HG03457 (cell line): ENCODE measurements at regions not wholly inside any gene's neighbourhood (a gene's known extent, or its start where the extent isn't known, plus 50 kb on each side); places are given as distances from the start of the nearest gene placed in this dataset.
"Not testable (repeated sequence)": the region's sequence is repeated elsewhere in the genome, so short reads cannot be mapped to it uniquely, and the experiment has no call there.

Experiments
- ATAC-seq: cut with Tn5 transposase; IDR thresholded peaks from one replicate; pipeline ENCODE4 v1.9.1; 2021; ENCODE audit warnings: moderate number of reproducible peaks; ENCODE audit not compliant: unreplicated experiment

DNA sequence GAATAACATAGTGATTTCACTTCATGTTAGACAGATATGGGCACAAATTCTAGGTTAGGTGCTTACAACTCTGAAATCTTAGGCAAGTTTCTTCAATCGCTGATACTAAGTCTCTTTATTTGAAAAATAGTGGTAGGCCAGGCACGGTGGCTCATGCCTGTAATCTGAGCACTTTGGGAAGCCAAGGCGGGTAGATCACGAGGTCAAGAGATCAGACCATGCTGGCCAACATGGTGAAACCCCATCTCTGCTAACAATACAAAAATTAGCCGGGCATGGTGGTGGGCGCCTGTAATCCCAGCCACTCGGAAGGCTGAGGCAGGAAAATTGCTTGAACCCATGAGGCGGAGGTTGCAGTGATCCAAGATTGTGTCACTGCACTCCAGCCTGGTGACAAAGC, 729.4 kb downstream of the METTL15 start:
- no peak for ATAC-seq

DNA sequence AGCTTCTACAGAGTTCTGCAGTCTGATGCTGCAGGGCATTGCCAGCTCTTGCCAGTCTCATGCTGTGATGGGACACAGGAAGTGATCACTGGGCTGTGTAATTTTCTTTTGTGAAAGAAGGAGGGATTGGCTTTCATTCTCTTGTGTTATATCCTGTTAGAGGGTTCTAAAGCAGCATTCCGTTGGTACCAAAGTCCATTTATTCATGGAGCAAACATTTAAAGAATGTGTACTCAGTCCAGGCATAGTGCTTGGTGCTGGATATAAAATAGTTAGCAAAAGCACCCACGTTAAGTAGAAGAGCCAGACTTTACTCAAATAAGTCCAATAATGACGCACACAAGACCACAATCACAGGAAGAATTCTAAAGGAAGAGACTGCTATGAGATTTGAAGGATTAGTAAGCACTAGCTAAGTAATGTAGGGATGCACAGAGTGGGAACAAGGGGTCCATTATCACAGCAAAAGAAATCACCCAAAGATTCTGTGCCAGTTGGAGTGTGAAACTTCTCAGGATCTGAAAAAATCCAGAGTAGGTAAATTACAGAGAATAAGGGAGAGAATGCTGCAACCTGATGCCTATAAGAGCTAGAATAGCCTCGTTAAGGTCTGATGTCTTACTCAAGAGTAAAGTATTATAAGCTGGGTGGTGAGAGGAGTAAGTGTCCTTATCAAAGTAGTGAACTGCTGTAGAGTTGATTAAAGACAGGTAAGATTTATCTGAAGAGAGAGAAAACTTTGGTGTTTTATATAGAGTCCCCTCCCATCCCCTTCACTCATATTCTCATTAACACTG, 728.3 kb downstream of the METTL15 start:
- ATAC-seq, result no peak

DNA sequence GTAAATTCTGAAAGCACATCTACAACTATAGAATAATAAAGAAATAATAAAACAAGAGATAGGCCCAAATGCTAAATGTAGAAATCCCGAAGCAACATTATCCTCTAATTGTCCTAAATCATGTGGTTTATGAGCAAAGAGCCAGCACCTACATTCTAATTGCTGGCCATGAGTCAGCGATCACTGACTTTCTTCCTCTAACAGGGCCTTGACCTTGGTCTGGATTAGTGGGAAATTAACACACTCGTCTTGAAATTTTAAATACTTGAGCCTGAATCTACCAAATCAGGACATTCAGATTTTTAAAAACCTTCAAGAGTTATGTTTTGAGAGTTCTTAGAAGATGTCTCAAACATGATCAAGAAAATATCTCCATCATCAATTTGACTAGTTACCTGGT, 727.6 kb downstream of the METTL15 start:
- no peak for ATAC-seq

DNA sequence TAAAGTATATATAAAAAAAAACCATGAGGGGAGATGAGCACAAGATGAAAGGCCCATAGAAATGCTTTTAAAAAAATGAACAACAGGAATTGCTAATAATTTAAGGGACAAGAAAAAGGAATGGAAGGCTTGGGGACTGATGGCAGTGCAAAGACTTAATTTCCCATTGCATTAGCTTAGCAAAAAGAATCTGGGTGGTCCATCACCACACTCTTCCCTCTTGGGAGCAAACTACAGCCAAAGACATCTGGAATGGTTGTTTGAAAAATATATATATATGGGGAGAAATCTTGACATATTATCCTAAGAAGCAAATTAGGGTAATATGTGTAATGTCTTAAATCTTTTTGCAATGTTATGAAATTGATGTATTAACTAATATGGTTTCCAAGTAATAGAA, 727.1 kb downstream of the METTL15 start:
- ATAC-seq, result no peak

DNA sequence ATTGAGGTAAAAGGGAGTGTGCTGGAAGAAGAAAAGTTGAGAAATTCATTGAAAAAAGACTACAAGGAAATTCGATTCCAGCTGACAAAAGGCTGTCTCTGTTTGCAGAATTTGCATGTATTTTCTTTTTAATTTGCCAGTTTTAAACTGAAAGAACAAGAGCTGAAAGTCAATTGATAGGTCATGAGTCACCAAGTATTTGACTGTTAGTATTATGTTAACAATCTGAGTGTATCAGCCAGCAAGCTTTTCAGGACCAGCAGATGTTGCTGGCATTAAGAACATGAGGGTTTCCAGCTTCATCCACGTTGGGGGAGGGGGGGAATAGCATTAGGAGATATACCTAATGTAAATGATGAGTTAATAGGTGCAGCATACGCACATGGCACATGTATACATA, 726.7 kb downstream of the METTL15 start:
- no peak for ATAC-seq

DNA sequence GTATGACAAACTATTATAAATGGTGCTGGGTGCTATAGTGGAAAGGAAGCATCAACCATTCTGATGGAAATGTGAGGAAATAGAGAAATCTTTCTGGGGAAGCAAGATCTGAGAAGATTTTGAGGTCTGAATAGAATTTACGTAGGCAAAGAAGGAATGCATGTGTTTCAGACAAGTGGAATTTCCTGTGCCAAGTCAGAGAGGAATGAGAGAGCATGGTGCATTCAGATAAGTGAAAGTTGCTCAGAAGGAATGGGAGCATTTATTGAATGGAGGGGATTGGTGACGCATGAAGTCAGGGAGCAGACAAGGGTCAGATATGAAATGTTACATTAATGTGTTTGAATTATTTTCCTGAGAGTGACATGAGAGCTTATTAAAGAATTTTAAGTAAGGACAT, 725.5 kb downstream of the METTL15 start:
- ATAC-seq, result no peak

DNA sequence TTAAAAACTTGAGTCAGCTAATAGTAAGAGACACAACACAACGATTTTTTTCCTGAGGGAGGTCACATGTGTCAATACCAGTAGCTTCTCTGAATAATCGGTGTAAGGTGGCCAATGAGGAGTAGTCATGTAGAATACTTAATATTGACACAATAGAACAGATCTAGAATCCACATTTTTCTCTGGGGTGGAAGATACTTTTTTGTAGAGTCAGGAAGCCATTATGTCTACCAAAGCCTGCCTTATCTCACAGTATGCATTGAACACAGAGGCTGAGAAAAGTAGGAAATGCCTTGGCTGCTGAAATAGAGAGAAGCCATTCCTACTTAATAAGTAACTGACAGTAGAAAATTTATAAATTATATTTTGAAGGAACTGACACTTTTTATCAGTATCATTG, 725.0 kb downstream of the METTL15 start:
- ATAC-seq, result no peak

DNA sequence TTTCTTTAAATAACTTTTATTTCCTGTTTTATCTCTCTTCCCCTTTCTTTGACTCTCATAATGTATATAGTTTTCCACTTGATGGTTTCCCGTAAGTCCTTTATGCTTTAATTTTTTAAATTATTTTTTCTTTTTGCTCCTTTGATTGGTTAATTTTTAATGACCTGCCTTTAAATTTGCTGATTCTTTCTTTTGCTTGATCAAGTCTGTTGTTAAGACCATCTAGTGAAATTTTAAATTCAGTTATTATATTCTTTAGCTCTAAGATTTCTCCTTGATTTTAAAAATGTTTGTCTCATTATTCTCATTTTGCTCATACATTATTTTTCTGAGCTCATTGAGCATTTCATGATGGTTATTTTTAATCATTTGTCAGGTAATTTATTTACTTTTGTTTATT, 718.6 kb downstream of the METTL15 start:
- ATAC-seq, result no peak

DNA sequence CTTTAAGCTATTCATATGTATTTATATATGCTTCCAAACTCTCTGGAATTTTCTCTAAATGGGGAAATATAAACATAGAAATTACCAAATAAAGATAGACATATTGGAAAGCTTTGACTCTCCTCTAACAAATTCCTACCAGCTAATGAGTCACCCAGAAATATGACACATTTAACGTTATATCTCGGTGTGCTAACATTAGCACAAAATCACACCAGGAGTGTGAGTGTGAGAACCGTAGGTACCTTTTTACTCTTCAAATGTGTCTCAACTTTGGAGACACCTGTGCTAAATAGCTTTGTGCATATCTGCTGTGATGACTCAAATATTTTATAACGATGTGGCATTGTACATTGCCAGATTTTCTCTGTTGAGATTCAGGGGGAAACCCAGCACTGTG, 714.4 kb downstream of the METTL15 start:
- ATAC-seq, result no peak

DNA sequence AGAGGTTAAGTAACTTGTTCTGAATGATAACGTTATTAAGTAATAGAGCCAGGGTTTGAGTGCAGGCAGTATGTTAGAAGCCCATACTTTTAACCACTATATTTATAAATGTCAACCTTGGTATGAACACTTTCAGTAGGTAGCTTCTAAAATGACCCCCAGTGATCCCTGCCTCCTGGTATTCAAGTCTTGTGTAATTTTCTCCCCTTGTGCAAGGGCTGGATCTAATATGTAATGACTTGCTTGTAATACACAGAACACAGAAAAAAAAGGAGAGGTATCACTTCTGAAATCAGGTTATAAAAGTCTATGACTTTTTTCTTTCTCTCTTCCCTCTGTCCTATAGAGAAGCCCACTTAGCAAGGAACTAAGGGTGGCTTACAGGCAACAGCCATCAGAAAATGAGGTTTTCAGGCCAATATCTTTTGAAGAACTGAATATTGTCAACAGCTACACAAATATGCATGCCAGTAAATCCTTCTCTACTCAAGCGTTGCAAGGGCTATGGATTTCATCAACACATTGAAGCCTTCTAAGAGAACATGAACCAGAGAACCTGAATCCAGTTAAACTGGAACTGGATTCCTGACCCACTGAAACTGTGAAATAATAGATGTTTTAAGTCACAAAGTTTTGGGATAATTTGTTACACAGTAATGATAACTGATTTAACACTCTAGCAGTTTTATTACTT, 712.3 kb downstream of the METTL15 start:
- no peak for ATAC-seq

DNA sequence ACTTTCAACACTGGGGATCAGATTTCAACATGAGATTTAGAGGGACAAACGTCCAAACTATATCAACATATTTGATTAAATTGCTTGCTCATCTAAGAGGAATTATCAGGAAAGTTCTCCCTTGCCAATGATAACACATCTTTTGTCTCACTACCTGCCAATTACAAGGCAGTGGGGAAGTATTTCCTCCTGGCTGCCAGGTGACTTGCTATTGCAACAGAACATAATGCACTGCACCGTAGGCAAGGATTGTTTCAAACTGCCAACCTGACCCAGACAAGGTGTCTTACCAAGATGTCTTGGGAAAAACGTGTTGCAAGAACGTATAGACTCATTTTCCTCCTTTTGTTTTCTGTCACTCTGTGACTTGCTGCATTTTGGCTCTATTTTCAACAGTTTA, 711.6 kb downstream of the METTL15 start:
- ATAC-seq, result no peak

DNA sequence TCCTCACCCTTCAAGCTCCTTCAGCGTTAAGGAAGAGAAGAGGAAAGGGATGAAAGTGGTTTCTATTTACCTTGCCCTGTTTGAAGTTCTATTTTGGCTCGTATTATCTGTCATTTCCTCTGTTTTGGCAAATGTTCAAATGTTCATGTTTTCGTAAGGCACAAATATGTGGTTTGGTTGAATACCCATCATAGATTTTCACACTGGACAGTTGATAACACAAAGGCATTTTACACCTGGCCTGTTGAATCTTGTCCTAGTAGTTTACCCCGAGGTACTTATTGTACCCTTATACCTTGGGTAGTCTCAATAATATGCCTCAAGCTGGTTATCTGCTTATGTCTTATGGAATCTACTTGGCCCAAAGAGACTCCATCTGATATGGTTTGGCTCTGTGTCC, 706.9 kb downstream of the METTL15 start:
- ATAC-seq, result no peak

DNA sequence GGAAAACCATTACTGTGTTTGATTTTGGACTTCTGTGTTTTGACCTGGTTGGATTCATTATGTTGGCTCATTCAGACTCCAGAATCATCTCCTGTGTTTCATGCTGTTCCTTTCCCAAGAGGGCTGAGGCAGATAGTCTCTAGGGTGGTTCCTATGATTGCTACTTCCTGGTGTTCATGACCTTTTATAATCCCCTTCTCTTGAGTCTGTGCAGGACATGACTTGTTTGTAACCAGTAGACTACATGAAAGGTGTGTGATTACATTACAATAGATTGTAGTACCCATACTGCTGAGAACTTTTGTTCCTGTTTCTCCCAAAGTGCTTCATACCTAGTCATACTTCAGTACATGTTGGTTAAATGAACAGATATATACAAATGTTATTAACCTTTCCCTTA, 700.6 kb downstream of the METTL15 start:
- no peak for ATAC-seq

DNA sequence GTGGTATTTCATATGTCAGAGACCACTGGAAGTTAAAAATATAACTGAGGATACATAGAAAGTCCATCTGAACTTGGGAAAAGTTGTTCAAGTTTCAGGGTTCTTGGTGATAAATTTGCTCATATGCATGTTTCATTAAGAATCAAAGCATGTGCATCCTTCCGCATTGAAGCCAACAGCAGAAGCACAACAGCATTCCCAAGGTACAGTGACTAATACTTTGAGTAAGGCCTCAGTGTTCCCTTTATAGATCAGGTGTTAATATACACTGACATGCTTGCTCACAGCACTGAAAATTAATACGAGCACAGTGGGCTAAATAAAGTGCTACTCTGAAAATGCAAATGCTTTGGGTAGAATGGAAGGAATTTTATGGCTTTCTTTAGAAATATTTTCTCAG, 691.1 kb downstream of the METTL15 start:
- ATAC-seq, result no peak

DNA sequence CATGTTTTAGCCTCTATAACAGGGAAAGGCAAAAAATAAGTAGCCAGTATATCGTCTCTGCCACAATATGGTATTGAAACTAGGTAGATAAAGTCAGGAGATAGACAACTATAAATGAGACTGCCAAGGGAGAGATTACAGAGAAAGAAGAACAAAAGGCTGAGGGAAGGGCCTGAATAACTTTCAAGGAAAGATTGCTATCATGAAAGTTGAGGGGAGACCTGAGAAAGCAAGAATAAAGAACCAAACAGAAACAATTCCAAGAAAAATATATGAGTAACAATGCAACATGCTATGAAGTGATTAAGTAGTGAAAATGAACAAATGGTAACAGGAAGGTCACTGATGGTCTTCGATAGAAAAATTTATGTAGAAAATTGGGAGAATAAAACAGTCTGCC, 690.1 kb downstream of the METTL15 start:
- no peak for ATAC-seq

DNA sequence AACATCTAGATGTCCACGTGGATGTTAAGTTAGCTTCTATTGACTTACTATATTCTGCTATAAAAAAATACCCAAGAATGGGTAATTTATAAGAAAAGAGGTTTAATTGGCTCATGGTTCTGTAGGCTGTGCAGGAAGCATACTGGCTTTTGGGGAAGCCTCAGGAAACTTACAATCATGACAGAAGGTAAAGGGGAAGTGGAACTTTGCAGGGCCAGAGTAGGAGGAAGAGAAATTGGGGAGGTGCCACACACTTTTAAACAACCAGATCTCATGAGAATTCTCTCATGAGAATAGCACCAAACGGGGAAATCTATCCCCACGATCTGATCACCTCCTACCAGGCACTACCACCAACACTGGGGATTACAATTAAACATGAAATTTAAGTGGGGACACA, 689.3 kb downstream of the METTL15 start:
- ATAC-seq, result no peak

DNA sequence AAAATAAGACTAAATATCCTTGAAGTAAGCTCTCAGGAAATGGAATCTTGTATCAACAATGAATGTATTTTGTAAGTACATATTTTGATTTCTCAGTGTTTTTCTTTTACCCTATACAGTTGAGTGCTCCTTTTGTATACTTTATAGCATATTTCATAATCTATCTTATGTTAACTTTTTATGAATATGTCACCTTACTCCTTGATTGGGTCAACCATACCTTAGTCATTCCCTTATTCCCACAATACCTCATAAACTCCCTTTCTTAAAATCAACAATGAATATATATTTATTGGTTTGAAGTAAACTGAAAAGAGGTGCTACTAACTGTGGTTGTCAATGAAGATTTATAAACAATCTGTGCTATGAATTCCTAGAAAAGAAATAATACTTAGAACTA, 686.2 kb downstream of the METTL15 start:
- no peak for ATAC-seq

DNA sequence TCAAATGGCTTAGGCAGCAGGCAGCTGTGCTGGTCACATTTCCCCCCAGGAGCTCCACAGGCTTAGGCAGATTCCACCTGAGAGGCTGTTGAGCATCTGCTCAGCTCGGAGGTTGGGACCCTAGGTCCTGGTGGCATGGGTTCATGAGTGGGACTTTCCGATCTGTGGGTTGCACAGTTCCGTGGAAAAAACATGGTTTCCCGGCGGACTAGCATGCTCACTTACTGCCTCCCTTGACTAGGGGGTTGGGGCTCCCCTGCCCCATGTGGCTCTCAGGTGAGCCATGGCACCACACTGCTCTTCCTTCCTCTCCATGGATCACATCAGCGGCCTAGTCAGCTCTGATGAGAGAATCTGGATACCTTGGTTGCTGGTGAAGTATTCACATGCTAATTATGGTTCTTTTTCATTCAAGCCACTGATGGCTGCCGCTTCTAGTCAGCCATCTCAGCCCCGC, 685.1 kb downstream of the METTL15 start:
- no peak for ATAC-seq

DNA sequence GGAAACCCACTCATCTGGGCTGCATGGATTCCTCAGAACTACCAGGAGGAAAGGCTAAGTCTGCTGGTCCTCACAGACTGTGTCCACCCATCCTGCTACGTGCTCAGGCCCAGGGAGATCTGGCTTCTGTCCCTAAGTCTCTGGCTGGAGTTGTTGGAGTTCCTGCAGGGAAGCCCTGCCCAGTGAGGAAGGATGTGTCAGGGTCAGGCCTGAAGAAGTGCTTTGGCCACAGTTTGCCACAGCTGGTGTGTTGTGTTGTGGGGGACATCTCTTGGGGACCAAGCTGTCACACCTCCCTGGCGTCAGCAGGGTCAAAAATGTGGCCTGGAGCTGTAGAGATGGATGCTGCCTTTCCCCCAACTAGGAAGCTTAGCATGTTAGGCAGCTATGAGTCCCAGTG, 684.7 kb downstream of the METTL15 start:
- no peak for ATAC-seq

DNA sequence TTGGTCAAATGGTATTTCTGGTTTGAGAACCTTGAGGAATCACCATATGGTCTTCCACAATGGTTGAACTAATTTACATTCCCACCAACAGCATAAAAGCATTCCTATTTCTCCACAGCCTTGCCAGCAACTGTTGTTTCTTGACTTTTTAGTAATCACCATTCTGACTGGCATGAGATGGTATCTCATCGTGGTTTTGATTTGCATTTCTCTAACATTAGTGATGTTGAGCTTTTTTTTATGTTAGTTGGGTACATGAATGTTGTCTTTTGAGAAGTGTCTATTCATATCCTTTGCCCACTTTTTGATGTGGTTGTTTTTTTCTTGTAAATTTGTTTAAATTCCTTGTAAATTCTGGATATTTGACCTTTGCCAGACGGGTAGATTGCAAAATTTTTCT, 679.7 kb downstream of the METTL15 start:
- ATAC-seq, result not testable (repeated sequence)

DNA sequence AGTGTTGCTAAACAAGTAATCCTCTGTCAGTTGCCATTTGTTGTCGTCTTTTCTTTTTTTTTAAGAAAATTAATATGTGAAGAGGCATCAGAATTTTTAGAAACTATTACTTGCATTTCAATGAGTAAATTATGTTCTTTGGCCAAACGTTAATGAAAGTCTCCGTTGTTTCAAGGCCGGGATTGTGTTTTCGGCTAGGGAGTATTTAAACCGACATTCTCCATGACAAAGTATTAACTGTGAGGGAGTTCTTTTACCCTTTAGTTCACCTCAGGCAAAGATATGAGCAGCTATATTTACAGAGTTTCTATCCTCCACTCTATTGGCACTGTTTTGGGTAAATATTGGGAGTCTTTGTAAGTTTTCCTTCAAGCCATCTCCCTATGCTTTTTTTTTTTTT, 668.9 kb downstream of the METTL15 start:
- ATAC-seq, result no peak

DNA sequence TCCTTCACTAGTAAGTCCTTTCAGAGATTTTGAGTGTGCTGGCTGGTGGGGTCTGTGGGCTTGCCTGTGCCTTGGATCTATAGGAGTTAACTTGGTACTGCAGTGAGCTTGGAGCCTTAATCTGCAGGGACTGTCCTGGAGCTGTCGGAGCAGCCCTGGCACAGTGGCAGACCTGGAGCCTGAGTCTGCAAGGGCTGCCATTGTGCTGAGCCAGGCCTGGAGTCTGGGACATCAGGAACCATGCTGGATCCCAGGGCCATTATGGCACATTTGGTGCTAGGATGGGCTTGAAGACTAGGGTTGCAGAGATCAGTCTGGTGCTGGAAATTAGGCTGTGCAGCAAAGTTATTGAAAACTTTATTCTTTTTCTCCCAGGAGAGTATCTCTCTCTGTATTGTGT, 665.4 kb downstream of the METTL15 start:
- ATAC-seq, result no peak

DNA sequence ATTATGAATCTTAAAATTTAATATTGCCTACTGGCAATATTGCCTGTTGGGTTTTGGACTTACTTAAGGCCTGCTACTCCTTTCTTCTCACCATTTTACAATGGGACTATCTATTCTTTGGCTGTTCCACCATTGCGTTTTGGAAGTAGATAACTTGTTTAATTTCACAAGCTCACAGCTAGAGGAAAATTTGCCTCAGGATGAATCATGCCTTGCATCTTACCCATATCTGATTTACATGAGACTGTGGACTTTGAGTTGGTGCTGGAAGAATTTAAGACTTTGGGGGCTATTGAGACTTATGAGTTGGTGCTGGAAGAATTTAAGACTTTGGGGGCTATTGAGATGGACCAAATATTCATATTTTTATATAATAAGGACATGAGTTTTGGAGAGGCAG, 662.6 kb downstream of the METTL15 start:
- ATAC-seq, result no peak
